Fibroblast of skin of back (primary cell): ENCODE measurements at regions not wholly inside any gene's neighbourhood (a gene's known extent, or its start where the extent isn't known, plus 50 kb on each side); places are given as distances from the start of the nearest gene placed in this dataset.
"Not testable (repeated sequence)": the region's sequence is repeated elsewhere in the genome, so short reads cannot be mapped to it uniquely, and the experiment has no call there.

ENCODE experiments used
- DNase-seq: peaks from one replicate; pipeline ENCODE4 v3.0.0-alpha.2; 2013

- DNase-seq, result no peak
Observed at GRCh38 chr1:230591678-230592077, 50.6 kb upstream of the COG2 start.

- no peak for DNase-seq
Observed at GRCh38 chr1:230589951-230590350, 52.3 kb upstream of the COG2 start.

- DNase-seq, result no peak
Observed at GRCh38 chr1:230588323-230588746, 53.9 kb upstream of the COG2 start.

DNA sequence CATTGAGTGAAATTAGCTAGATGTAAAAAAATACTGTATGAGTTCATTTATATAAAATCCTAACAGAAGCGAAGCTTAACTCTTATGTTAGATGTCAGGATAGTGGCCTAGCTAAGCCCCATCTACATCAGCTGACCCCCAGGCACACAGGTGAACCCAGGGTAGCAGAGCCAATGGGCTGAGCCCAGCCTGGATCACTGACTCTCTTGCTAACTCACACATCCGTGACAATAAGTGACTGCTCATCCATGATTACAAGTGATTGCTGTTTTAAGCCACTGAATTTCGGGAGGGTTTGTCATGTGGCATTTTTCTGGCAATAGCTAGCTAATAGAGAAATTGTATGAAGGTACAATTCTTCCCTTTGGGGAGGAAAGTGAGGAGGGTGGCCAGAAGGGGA, 55.2 kb upstream of the COG2 start:
- no peak for DNase-seq

DNA sequence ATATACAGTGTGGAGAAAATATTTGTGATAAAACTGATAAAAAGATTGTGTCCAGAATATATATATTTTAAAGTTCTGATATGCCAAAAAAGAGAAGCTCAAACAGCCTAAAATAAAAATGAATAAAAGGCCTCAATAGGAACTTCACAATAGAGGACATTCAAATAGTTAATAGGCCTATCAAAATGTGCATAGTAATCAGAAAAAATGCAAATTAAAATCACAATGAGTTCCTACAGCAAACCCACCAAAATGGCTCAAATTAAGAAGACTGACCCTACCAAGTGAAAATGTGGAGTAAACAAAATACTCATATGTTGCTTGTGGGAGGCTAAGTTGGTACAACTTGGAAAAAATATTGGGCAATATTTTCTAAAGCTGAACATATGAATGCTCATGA, 57.6 kb upstream of the COG2 start:
- DNase-seq, result no peak

DNA sequence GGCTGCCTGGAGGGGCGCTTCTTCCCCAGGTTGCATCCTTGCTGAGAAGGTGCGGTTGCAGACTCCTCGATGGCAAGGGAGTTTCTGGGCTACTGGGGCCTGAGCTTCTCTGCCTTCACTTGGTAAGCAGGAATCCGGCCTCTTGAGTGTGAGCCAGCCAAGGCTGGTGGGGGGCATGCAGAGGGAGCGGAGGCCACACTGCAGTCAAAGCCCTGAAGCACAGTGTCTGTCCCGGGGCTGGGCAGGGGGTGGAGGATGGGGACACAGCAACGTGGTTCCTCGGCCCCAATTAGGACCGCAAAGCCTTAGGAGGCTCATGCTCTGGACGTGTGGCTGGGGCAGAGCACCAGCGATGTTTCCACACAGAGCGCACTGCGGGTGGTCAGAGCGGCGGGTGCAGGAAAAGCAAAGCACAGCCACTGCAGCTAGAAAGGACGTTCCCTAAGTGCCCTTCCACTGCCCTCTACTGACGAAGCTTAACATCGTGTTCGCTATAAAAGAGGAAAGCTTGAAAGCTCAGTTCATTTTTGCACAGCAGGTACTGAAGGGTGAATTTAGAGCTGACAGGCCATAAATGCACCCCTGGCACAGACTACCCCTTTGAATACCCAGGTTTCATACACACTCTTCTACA, 60.7 kb upstream of the COG2 start:
- no peak for DNase-seq

GRCh38 chr1:230578616-230579015, 63.7 kb upstream of the COG2 start:
- DNase-seq, result no peak

DNA sequence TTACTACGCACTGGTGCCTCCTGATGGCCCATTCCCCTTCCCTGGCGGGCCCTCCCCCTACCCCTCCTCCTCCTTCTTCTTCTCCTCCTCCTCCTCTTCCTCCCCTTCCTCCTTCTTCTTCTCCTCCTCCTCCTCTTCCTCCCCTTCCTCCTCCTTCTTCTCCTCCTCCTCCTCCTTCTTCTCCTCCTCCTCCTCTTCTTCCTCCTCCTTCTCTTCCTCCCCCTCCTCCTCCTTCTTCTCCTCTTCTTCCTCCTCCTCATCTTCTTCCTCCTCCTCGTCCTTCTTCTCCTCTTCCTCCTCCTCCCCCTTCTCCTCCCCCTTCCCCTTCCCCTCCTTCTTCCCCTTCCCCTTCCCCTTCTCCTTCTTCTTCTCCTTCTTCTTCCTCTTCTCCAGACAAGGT, 64.7 kb upstream of the COG2 start:
- DNase-seq, result no peak

DNA sequence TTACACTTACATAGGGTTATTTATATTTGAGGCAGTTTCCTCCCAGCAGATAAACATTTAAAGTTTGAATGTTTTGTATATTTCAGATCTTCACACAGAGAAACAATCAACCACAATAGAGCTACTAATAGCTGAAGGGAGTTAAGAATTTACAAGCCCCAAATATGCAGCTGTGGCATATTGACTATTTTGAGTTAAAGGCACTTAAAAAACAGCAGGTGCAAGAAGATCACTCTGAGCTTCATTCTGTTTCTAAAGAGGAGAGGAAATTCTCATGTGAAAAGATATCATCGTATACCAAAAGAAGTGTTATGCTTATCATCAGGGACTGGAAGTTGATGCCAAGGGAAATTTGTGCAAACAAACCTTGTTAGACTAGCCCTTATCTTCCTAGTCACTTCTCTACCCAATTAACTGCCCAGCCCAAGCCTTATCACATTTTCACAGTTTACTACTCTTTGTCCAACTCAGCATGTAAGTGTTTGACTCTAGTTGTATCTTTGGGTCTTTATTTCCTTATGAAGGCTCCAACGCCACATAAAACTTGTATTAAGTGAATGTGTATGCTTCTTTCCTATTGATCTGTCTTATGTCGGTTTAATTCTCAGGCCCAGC, 66.3 kb upstream of the COG2 start:
- DNase-seq, result no peak

- DNase-seq, result no peak
Observed at GRCh38 chr1:230574502-230574901, 67.8 kb upstream of the COG2 start.

DNA sequence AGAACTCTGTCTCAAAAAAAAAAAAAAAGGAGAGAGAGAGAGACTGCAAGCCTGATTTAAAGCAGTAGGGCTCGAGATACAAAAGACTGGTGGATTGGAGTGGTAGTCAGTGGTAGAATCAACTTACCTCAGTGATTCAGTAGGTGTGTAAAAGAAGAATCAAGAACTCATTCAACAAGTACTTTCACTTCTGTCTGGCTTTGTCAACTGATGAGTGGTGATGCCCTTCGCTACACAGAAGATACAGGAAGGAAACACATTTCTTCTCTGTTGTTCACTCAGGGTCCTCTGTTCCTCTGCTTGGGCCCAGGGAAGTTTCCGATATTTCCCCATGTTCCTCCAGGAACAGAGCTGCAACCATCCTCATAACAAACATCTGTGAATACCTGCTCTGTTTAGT, 68.6 kb upstream of the COG2 start:
- no peak for DNase-seq

GRCh38 chr1:230572121-230573105, 69.9 kb upstream of the COG2 start:
- no peak for DNase-seq

- no peak for DNase-seq
Observed at GRCh38 chr1:230570724-230571360, 71.4 kb upstream of the COG2 start.

- no peak for DNase-seq
Observed at GRCh38 chr1:230569201-230569600, 73.1 kb upstream of the COG2 start.

DNA sequence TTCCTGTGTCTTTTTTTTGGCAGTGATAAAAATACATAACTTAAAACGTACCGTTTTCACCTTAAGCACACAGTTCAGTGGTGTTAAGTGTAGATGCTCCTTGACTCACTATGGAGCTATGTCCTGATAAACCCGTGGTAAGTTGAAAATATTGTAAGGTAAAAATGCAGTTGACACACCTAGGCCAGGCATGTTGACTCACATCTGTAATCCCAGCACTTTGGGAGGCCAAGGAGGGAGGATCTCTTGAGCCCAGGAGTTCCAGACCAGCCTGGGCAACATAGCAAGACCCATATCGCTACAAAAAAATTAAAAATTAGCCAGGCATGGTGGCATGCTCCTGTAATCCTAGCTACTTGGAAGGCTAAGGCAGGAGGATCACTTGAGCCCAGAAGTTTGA, 73.6 kb upstream of the COG2 start:
- DNase-seq, result no peak

GRCh38 chr1:230568008-230568407, 74.3 kb upstream of the COG2 start:
- DNase-seq, result no peak

- no peak for DNase-seq
Observed at GRCh38 chr1:230567221-230567575, 75.1 kb upstream of the COG2 start.

DNA sequence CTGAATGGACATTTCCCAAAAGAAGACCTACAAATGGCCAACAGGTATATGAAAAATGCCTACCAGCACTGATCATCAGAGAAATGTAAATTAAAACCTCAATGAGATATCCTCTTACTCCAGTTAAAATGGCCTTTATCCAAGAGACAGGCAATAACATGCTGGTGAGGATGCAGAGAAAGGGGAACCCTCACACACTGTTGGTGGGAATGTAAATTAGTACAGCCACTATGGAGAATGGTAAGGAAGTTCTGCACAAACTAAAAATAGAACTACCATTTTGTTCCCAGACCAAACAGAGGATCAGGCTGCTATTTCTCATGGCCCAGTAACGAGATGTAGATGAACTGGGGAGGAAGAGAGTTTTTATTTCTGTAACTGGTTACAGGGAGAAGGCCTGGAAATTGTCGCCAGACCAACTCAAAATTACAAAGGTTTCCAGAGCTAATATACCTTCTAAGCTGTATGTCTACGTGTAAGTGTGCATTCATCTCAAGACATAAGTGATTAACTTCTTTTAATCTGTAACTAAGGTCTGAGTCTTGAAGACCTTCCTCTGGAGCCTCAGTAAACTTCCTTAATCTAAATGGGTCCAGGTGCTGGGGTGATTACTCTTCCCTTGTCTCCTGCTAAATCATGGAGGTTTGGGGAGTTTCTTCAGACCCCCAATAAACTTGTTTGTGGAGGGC, 75.6 kb upstream of the COG2 start:
- not testable (repeated sequence) for DNase-seq

DNA sequence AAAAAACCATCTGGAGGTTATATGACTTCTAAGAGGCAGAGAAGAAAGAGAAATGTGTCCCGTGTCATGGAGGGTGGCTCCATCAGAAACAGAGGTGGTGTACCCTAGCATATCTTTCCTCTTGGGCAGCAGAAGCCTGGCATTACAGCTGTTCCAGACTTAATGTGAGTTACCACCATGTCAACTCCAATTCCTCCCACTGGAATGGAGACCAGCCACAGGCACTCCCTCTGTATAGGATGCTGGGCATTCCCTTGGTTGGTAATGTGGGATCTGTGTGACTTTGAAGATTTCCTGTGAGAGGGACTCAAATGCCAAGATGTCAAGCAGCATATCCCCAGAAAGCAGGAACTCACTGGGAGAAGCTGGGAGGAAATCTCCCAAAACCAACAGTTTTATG, 77.1 kb upstream of the COG2 start:
- no peak for DNase-seq

GRCh38 chr1:230563591-230563990, 78.7 kb upstream of the COG2 start:
- DNase-seq, result no peak

GRCh38 chr1:230561570-230561969, 80.7 kb upstream of the COG2 start:
- DNase-seq, result no peak

GRCh38 chr1:230558324-230558723, 84.0 kb upstream of the COG2 start:
- no peak for DNase-seq

DNA sequence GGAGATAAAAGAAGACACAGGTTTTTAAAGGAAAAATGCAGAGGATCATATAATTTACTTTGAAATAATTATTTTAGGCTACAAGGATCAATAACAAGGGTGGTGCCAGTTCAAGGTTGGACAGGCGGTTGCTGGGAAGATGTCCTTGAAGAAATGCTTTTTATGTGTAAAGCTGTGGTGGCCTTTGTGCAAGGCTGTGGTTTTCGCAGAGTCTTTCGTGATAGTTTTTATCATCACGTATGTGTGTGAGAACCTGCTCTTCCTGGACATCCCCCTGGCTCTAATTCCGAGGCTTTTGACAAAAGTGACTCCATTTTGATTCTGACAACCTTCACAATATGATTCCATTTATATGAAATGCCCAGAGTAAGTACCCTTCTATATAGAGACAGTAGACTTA, 85.8 kb upstream of the COG2 start:
- DNase-seq, result no peak
